ENCODE measurements at regions not wholly inside any gene's neighbourhood (a gene's known extent, or its start where the extent isn't known, plus 50 kb on each side); places are given as distances from the start of the nearest gene placed in this dataset.

DNA sequence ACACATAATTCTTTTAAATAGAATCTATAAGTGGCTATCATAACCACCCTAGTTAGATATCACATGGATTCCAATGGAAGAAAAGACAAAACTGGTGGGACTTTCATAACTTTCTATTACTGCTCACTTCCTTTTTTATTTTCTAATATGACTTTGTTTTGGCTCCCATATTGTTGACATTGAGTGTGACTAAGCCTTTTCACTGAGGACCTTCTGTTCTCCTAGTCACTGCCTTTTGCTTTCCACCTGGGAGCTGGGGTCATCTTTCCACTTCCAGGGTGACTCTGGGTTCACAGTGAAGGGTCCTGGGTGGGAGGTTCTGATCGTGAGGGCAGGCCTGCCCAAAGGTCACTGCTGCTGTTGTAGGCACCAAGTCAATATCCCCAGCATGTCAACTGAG lies 275.8 kb downstream of the TGFB2 start:
- Mint-ChIP-seq H3K4me1 (no peaks in the 10 kb centered on the region), H3K9me3 (peaks cover 0 to 8% (median 3%) of the 10 kb centered on the region in 5 donors), H3K36me3 (no peaks in the 10 kb centered on the region), H3K27me3 (no peaks in the 10 kb centered on the region), H3K4me3 (no peak overlapping the region), H3K27ac (no peak overlapping the region)
- POLR2A ChIA-PET: no interaction called here
- CTCF ChIA-PET: no interaction called here
- Histone ChIP-seq H3K27ac (ENCODE audit: low read depth, low read length) (no peak overlapping the region), H3K9me3 (ENCODE audit: low read length) (no peaks in the 10 kb centered on the region), H3K4me3 (ENCODE audit: low read length) (no peak overlapping the region), H3K4me1 (ENCODE audit: insufficient read depth, low read length) (no peaks in the 10 kb centered on the region), H3K27me3 (ENCODE audit: insufficient read depth, low read length, poor library complexity, severe bottlenecking) (no peaks in the 10 kb centered on the region), H3K36me3 (ENCODE audit: insufficient read depth, low read length) (no peaks in the 10 kb centered on the region)
- no peak for DNase-seq

DNA sequence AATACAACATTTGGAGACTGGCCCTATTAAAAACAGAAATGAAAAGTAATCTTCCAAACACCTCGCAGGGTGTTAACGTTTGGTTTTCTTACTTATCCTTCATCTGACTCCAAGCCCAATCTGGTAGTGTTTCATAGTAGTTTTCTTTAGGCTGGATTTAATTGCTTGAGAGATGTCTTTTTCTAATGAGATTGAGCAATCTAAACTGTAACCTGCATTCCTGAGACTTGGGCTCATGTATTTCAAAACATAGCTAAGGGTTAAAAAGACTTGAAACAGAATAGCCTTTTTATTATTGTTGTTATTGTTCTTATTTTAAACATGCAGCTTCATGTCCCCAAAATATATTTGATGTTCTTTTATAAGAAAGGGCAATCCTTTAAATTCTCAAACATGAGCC lies 278.9 kb downstream of the TGFB2 start:
- Histone ChIP-seq H3K27me3 (ENCODE audit: insufficient read depth, low read length, poor library complexity, severe bottlenecking) (no peaks in the 10 kb centered on the region), H3K4me1 (ENCODE audit: insufficient read depth, low read length) (no peaks in the 10 kb centered on the region), H3K9me3 (ENCODE audit: low read length) (no peaks in the 10 kb centered on the region), H3K36me3 (ENCODE audit: insufficient read depth, low read length) (no peaks in the 10 kb centered on the region), H3K27ac (ENCODE audit: low read depth, low read length) (no peak overlapping the region), H3K4me3 (ENCODE audit: low read length) (no peak overlapping the region)
- no peaks in the 10 kb centered on the region for H3K27me3 Mint-ChIP-seq
- no peak overlapping the region for H3K27ac Mint-ChIP-seq
- no peaks in the 10 kb centered on the region for H3K4me1 Mint-ChIP-seq
- ChIA-PET CTCF (no interaction called here), POLR2A (no interaction called here)
- H3K9me3 Mint-ChIP-seq: peaks cover 0 to 9% (median 6%) of the 10 kb centered on the region in 5 donors
- no peak overlapping the region for H3K4me3 Mint-ChIP-seq
- H3K36me3 Mint-ChIP-seq: no peaks in the 10 kb centered on the region
- no peak for DNase-seq

DNA sequence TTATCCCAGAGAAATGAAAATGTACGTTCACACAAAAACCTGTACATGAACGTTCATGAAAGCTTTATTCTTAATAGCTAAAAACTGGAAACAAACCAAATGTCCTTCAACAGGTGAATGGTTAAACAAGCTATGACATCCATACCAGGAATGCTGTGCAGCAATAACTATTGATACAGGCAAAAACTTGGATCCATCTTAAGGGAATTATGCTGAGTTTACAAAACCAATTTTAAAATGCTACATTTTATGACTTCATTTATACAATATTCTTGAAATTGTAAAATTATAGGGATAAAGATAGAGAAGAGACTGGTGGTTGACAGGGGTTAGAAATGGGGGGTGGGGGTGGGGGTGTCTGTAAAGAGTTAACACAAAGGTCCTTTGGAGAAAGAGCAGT lies 280.3 kb downstream of the TGFB2 start:
- no peaks in the 10 kb centered on the region for H3K27me3 ChIP-seq (ENCODE audit: insufficient read depth, low read length, poor library complexity, severe bottlenecking)
- H3K36me3 ChIP-seq (ENCODE audit: insufficient read depth, low read length): no peaks in the 10 kb centered on the region
- Mint-ChIP-seq H3K9me3 (peaks cover 0 to 17% (median 6%) of the 10 kb centered on the region in 5 donors), H3K36me3 (no peaks in the 10 kb centered on the region), H3K27me3 (no peaks in the 10 kb centered on the region), H3K27ac (no peak overlapping the region), H3K4me3 (no peak overlapping the region), H3K4me1 (no peaks in the 10 kb centered on the region)
- H3K4me3 ChIP-seq (ENCODE audit: low read length): no peak overlapping the region
- H3K4me1 ChIP-seq (ENCODE audit: insufficient read depth, low read length): no peaks in the 10 kb centered on the region
- DNase-seq: no peak
- no peaks in the 10 kb centered on the region for H3K9me3 ChIP-seq (ENCODE audit: low read length)
- POLR2A ChIA-PET: no interaction called here
- CTCF ChIA-PET: no interaction called here
- no peak overlapping the region for H3K27ac ChIP-seq (ENCODE audit: low read depth, low read length)

DNA sequence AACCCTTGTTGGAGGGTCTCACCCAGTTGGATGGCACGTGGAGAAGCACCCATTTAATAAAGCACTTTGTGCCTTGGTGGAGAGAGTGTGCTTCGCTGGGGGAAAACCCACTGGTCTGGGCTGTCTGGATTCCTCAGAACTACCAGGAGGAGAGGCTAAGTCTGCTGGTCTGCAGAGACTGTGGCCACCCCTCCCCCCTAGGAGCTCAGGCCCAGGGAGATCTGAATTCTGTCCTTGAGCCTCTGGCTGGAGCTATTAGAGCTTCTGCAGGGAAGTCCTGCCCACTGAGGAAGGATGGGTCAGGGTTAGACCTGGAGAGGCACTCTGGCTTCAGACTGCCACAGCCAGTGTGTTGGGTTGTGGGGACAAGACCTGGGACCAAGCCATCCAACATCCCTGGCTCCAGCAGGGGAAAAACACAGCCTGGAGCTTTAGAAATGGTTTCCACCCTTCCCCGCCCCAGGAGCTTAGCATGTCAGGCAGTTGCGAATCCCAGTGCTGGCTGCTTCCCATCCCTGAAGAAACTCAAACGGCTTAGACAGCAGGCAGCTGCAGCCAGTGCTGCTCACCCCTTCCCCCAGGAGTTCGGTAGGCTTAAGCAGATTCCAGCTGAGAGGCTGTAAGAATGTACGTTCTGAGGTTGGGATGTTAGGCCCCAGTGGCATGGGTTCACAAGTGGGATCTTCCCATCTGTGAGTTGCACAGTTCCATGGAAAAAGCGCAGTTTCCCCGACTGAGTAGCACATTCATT lies 288.3 kb downstream of the TGFB2 start:
- DNase-seq: no peak

DNA sequence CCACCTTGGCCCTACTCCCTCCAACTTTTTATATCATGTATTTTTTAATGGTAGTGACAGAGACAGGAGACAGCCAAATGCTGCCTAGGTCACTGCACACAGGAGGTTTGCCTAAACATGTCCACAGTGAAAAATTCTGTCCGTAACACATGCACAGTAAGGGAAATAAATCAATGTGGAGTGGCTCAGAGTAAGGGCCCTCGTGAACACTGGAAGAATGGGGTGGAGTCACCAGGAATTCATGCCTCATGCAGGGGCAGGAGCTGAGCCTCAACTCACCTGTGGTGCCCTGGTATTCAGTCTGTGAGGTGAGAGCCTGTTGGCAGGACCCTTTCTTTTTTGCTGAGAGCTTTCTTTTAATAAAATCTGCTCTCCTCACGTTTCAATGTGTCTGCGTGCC lies 289.1 kb downstream of the TGFB2 start:
- Histone ChIP-seq H3K36me3 (ENCODE audit: insufficient read depth, low read length) (no peaks in the 10 kb centered on the region), H3K4me3 (ENCODE audit: low read length) (no peak overlapping the region), H3K9me3 (ENCODE audit: low read length) (no peaks in the 10 kb centered on the region), H3K27me3 (ENCODE audit: insufficient read depth, low read length, poor library complexity, severe bottlenecking) (no peaks in the 10 kb centered on the region), H3K27ac (ENCODE audit: low read depth, low read length) (no peak overlapping the region), H3K4me1 (ENCODE audit: insufficient read depth, low read length) (no peaks in the 10 kb centered on the region)
- Mint-ChIP-seq H3K4me1 (no peaks in the 10 kb centered on the region), H3K27ac (no peak overlapping the region), H3K36me3 (no peaks in the 10 kb centered on the region), H3K27me3 (no peaks in the 10 kb centered on the region), H3K4me3 (no peak overlapping the region), H3K9me3 (peaks cover 6 to 26% (median 13%) of the 10 kb centered on the region in 5 donors)
- POLR2A ChIA-PET: no interaction called here
- CTCF ChIA-PET: no interaction called here
- DNase-seq: no peak

More for the DNA sequence above, 288.3 kb downstream of the TGFB2 start:
- Histone ChIP-seq H3K4me3 (ENCODE audit: low read length) (no peak overlapping the region), H3K36me3 (ENCODE audit: insufficient read depth, low read length) (no peaks in the 10 kb centered on the region), H3K27me3 (ENCODE audit: insufficient read depth, low read length, poor library complexity, severe bottlenecking) (no peaks in the 10 kb centered on the region), H3K4me1 (ENCODE audit: insufficient read depth, low read length) (no peaks in the 10 kb centered on the region), H3K27ac (ENCODE audit: low read depth, low read length) (no peak overlapping the region), H3K9me3 (ENCODE audit: low read length) (no peaks in the 10 kb centered on the region)
- ChIA-PET POLR2A (no interaction called here), CTCF (no interaction called here)
- Mint-ChIP-seq H3K27me3 (no peaks in the 10 kb centered on the region), H3K27ac (no peak overlapping the region), H3K4me1 (no peaks in the 10 kb centered on the region), H3K9me3 (peaks cover 6 to 26% (median 13%) of the 10 kb centered on the region in 5 donors), H3K36me3 (no peaks in the 10 kb centered on the region), H3K4me3 (no peak overlapping the region)

DNA sequence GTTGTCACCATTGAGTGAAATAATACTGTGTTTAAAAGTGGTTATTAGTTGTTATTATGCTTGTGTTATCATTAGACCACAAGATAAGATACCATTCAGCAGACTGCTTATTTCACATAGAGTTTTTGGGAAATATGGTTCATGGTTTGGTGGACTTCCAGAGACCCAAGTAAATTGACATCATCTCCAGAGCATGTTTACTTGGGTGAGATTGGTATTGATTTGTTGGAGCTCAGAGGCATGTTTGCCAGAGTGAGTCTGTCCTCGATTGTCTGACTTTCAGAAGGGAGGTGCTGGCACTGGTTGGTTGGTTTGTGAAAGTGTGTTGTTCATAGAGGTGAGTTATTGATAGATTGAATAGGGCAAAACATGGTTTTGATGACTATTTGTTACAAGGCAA lies 291.4 kb downstream of the TGFB2 start:
- Histone ChIP-seq H3K4me3 (ENCODE audit: low read length) (no peak overlapping the region), H3K9me3 (ENCODE audit: low read length) (no peaks in the 10 kb centered on the region), H3K36me3 (ENCODE audit: insufficient read depth, low read length) (no peaks in the 10 kb centered on the region), H3K27ac (ENCODE audit: low read depth, low read length) (no peak overlapping the region), H3K4me1 (ENCODE audit: insufficient read depth, low read length) (no peaks in the 10 kb centered on the region), H3K27me3 (ENCODE audit: insufficient read depth, low read length, poor library complexity, severe bottlenecking) (no peaks in the 10 kb centered on the region)
- no peak overlapping the region for H3K27ac Mint-ChIP-seq
- POLR2A ChIA-PET: no interaction called here
- H3K4me1 Mint-ChIP-seq: no peaks in the 10 kb centered on the region
- no peaks in the 10 kb centered on the region for H3K36me3 Mint-ChIP-seq
- no peak for DNase-seq
- peaks cover 3 to 10% (median 6%) of the 10 kb centered on the region in 5 donors for H3K9me3 Mint-ChIP-seq
- H3K4me3 Mint-ChIP-seq: no peak overlapping the region
- H3K27me3 Mint-ChIP-seq: no peaks in the 10 kb centered on the region
- CTCF ChIA-PET: no interaction called here

GRCh38 chr1:218640173-218640572 lies 295.0 kb downstream of the TGFB2 start:
- no peaks in the 10 kb centered on the region for H3K27me3 Mint-ChIP-seq
- peaks cover 0 to 4% (median 2%) of the 10 kb centered on the region in 5 donors for H3K9me3 Mint-ChIP-seq
- Histone ChIP-seq H3K4me1 (ENCODE audit: insufficient read depth, low read length) (no peaks in the 10 kb centered on the region), H3K36me3 (ENCODE audit: insufficient read depth, low read length) (no peaks in the 10 kb centered on the region), H3K9me3 (ENCODE audit: low read length) (no peaks in the 10 kb centered on the region), H3K27ac (ENCODE audit: low read depth, low read length) (no peak overlapping the region), H3K4me3 (ENCODE audit: low read length) (no peak overlapping the region), H3K27me3 (ENCODE audit: insufficient read depth, low read length, poor library complexity, severe bottlenecking) (no peaks in the 10 kb centered on the region)
- CTCF ChIA-PET: no interaction called here
- H3K36me3 Mint-ChIP-seq: no peaks in the 10 kb centered on the region
- no peak for DNase-seq
- POLR2A ChIA-PET: no interaction called here
- H3K4me1 Mint-ChIP-seq: no peaks in the 10 kb centered on the region
- H3K27ac Mint-ChIP-seq: no peak overlapping the region
- H3K4me3 Mint-ChIP-seq: no peak overlapping the region

DNA sequence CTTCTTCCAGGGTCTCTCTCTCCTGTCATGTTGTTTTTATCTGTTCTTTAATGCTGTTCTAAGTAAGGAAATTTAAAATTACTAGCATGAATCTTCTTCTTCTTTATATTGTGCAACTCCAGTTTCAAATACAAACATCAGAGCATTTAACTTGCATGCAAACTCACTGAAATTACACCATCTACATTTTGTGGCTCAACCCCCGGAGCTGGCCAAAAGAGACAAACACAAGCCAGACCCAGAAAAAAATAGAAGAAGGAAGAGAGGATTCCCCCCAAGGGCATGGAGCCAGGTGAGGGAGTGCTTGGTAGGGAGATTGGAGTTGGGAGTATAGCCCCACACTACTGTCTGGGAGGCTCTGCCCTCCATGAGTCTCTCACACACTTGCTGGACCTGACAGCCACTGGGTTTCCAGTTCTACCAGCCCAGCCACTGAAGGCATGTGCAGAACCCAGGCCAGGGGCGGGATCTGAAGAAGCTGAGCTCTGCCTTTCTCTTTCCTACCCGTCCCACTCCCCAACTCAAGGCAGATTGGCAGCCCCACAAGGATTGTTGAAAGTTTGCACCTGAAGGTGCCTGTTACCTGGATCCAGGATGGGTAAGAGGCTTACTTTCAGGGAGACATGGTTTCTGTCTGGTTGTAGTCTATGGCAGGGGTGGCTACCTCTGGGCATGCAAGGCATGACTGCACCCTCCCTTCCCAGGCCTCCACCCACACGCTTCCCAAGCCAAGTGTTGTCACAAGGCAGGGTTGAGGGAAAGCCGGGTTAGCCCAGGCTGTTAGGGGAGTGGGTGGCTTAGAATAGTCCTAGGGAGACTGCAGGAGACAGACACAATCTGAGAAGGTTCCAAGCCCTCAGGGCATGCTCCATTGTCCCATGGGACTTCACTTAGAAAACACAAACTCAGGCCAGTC lies 297.2 kb downstream of the TGFB2 start:
- Mint-ChIP-seq H3K36me3 (no peaks in the 10 kb centered on the region), H3K27ac (no peak overlapping the region), H3K9me3 (peaks cover 0 to 7% (median 0%) of the 10 kb centered on the region in 5 donors), H3K4me3 (no peak overlapping the region), H3K27me3 (no peaks in the 10 kb centered on the region), H3K4me1 (no peaks in the 10 kb centered on the region)
- Histone ChIP-seq H3K27ac (ENCODE audit: low read depth, low read length) (no peak overlapping the region), H3K4me1 (ENCODE audit: insufficient read depth, low read length) (no peaks in the 10 kb centered on the region), H3K27me3 (ENCODE audit: insufficient read depth, low read length, poor library complexity, severe bottlenecking) (no peaks in the 10 kb centered on the region), H3K9me3 (ENCODE audit: low read length) (no peaks in the 10 kb centered on the region), H3K4me3 (ENCODE audit: low read length) (no peak overlapping the region), H3K36me3 (ENCODE audit: insufficient read depth, low read length) (no peaks in the 10 kb centered on the region)
- DNase-seq: no peak
- ChIA-PET CTCF (no interaction called here), POLR2A (no interaction called here)
